Skin of body (tissue), 1 donor: ENCODE measurements at regions not wholly inside any gene's neighbourhood (a gene's known extent, or its start where the extent isn't known, plus 50 kb on each side); places are given as distances from the start of the nearest gene placed in this dataset.
A peak's percentile ranks its signal among the peaks of the same experiment; 100 is the strongest.

Experiments used
- DNase-seq: peaks from one replicate; lab custom pipeline; 2025; lab: John Stamatoyannopoulos, UW

- no peak for DNase-seq
Measured at GRCh38 chrX:79645749-79646148, 278.6 kb upstream of the ITM2A start.

- DNase-seq = no peak
Measured at GRCh38 chrX:79631526-79631925, 264.4 kb upstream of the ITM2A start.

- DNase-seq = no peak
Measured at GRCh38 chrX:79630033-79631009, 263.2 kb upstream of the ITM2A start.

- DNase-seq = no peak
Measured at GRCh38 chrX:79623098-79623762, 256.1 kb upstream of the ITM2A start.

DNA sequence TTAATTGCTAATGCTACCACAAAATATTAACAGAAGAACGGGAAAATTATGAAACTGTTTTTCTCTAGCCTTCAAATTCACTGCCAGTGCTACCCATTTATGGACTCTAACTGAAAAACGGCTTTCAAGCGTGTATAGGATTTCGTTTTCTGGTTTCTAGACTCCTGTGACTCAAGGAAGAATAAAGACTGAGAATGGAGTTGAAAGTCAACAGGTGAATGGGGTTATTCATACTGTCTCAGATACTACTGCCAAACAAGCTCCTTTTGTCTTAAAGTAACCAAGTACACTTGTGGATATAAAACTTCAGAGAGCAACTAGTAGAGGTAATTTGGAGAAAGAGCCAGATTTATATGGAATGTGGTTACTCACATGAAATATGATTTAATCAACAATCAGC lies 251.1 kb upstream of the ITM2A start:
- no peak for DNase-seq

DNA sequence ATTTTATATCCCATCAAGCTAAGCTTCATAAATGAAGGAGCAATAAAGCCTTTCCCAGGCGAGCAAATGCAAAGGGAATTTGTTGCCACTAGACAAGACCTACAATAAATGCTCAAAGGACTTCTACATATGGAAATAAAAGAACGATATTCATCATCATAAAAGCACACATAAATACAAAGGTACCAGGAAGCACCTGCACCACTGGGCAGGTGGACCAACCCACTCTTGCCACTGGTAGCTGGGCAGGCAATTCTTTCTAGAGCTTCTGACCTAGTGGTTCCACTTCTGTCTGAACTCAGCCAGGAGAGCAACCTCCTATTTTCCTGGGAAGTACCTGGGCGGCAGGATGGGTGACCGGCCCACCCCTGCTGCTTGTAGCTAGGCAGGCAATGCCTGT lies 237.2 kb upstream of the ITM2A start:
- no peak for DNase-seq

DNA sequence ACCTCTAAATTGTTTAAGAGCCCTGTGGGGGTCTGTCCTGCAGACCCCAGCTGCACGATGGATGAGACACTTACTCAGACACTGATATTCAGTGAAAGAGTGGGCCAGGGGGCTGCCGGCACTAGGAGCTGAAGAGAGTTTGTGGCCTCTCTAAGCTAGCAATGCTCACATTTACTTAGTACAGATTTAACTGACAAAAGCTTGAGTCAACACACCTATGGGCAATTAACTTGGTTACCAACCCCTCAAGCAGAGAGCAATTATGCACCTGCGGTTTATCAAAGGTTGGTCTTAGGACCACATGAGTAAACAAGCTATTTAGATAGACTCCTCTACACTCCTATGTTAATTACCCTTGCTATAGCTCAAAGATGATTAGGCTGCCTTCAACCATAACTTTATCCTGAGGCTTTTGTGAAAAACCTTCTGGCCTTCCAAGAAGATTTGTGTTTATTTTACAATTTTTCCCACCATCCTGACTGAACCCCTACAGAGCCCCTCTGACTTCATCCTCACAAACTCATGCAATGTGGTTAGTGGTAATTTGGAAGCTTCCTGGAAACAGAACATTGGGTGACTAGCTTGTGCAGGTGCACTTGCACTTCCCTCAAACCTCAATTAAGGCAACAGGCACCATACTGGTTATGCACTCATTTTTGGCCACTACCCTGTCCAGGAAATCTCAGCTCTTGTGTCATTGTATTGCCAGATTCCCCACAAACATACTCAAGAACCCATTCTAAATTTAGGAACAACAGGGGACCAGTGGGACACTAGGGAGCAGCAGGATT lies 234.4 kb upstream of the ITM2A start:
- DNase-seq = no peak

- DNase-seq = no peak
Measured at GRCh38 chrX:79592259-79592658, 225.1 kb upstream of the ITM2A start.

GRCh38 chrX:79588233-79588632 lies 221.1 kb upstream of the ITM2A start:
- no peak for DNase-seq

DNA sequence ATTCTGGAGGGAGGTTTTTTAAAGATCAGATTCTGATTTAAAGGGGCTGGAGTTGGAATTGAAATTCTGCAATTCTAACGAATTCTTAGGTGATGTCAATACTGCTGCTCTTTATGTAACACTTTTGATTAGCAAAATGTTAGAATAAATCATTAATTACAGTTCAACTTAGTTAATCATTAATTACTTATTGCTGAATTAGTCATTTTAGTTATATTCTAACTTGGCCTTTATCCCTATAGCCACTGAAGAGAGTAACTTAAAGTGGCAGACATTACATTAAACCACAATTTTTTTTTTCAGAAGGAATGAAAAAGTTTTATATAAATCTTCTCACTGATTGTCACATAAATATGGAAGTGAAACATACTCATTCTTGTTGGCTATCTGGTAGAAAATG lies 206.6 kb upstream of the ITM2A start:
- DNase-seq = no peak

DNA sequence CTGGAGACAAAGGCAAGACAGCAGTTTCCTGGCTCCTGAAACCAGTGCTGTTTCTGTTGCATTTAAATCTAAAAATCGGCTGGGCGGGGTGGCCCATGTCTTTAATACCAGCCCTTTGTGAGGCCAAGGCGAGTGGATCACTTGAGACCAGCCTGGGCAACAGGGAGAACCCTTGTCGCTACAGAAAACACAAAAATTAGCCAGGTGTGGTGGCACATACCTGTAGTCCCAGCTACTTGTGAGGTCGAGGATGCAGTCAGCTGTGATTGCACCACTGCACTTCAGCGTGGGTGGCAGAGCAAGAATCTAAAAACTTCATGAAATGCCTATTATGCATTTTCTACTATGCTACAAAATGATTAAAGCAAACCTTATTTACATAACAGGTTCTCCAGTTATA lies 205.4 kb upstream of the ITM2A start:
- DNase-seq = no peak

DNA sequence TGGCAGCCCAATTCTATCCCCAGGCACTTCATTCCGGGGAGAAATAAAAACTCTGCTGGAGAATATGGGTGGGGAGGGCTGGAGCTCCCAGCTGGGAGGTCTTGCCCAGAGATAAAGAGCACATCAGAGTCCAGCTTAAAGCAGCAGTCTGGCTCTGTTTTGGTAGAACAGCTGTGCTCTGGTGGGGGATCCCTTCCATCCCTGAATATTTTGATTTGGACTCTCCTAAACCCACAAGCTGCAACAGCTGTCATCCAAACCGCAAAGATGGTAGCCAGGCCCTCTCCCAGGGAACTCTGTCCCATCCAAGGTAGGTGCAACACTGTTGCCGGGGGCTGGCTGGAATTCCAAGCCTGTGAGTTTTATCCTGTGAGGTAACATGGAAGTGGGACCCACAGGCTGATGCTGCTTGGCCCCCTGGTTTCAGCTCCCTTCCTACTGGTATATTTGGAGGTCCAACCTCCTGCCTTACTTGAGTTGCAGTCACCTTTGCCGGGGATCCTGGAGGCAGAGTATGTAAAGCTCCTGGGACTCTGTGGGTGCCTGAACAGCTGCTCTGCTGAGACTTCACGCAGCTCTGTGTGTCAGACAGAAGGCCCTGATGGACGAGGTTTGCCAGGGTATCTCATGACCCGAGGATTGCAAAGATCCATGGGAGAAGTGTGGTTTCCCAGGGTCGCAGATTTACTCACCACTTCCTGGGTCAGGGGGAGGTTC lies 203.5 kb upstream of the ITM2A start:
- DNase-seq = no peak

GRCh38 chrX:79568309-79568708 lies 201.2 kb upstream of the ITM2A start:
- DNase-seq = no peak

- DNase-seq = no peak
Measured at GRCh38 chrX:79564362-79564761, 197.2 kb upstream of the ITM2A start.

DNA sequence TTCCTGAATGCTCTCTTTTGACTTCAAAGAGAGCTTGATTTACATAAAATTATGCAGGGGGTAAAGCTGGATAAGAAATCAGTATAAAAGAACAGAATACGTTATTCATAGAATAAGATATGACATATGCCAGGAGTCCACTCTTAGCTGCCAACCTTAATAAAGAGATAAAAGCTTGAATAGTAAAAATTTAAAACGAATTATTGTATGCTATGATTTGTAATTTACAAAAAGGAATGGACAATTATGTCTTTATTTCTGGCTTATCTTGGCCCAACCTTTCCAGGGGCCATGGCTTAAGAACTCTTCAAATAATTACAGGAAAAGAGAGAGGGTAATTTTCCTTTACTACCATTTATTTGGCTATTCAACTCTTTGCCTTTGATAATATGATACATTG lies 192.2 kb upstream of the ITM2A start:
- no peak for DNase-seq

DNA sequence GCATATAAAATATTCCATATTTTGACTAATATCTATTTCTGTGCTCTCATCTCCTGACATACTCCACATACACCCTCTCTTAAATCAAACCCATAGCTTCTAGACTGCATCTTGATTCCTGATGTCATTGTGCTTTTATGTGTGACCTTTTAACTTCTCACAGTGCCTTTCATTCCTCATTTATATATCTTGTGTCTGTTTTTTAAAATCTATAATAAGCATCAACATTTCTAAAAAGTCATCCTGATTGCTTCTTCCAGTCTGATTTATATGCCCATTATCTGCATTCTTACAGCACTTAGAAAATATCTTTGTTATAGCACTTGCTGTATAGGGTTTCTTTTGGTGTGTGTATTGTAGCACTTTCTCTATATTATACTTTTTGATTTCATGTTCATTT lies 190.1 kb upstream of the ITM2A start:
- peak; percentile 60 for DNase-seq

- DNase-seq = peak; percentile 60
Measured at GRCh38 chrX:79556800-79557199, 189.7 kb upstream of the ITM2A start.

DNA sequence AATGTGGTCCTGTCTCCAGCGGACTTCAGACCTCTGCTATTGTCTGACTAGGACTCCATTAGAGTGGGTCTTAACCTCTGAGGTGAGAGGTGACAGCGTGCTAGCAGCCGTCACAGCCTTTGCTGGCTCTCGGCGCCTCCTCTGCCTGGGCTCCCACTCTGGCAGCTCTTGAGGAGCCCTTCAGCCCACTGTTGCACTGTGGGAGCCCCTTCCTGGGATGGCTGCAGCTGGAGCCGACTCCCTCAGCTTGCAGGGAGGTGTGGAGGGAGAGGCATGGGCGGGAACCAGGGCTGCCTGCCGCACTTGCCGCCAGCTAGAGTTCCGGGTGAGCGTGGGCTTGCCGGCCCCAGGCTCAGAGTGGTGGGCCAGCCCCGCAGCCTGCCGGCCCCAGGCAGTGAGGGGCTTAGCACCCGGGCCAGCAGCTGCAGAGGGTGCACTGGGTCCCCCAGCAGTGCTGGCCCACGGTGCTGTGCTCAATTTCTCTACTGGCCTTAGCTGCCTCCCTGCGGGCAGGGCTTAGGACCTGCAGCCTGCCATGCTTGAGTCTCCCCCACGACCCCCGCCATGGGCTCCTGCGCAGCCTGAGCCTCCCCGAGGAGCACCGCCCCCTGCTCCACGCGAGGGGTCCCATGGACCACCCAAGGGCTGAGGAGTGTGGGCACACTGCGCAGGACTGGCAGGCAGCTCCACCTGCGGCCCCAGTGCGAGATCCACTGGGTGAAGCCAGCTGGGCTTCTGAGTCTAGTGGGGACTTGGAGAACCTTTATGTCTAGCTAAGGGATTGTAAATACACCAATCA lies 163.4 kb upstream of the ITM2A start:
- DNase-seq = no peak

DNA sequence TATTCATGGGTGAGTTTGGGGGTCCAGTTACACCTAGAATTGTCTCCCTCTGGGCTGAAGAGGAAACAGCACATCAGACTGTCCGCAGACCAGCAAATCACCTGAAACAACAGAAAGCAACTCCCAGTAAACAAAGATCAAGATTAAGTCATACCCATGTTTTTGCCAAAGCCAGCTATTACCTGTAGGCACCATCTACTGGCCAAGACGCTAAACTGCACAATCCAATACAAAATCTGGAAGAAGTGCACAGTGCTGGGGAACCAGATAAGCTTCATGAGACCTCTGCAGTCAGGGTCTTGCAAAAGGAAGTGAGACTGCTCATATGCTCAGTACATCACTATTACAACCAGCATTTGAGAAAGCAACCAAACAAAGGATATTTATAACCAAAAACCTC lies 157.5 kb upstream of the ITM2A start:
- DNase-seq = no peak

- no peak for DNase-seq
Measured at GRCh38 chrX:79515529-79515928, 148.4 kb upstream of the ITM2A start.

DNA sequence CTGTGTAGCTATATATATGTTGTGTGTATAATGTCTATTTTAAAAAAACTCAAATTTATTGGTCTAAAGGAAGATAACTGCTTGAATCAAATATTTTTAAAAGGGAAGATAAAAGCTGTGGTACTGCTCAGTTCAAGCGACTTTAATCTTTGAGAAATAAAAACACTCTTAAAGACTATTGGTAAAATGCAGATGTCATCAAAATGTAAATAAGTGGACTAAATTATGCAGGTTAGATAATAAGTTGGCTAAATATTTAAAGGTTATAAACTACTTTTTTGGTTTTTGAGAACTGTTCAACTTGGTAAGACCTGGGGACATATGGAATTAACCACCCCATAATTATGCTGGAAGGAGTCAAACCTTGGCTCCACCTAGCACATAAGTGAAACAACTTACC lies 144.7 kb upstream of the ITM2A start:
- no peak for DNase-seq
